ENCODE measurements at regions not wholly inside any gene's neighbourhood (a gene's known extent, or its start where the extent isn't known, plus 50 kb on each side); places are given as distances from the start of the nearest gene placed in this dataset.

DNA sequence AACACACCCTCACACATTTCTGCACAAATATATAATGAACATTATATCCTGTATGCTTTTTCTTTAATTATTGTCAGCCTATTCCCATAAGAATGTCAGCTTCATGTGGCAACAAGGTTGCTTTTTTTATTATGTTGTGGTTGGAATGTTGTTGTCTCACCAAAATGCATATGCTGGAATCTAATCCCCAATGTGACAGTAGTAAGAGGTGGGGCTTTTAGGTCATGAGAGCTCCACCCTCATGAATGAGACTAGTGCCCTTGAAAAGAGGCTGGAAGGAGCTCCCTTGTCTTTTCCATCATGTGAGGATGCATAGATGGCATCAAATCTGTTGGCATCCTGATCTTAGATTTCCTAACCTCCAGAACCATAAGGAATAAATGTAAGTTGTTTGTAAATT is 131.3 kb upstream of the IRX6 start:
- Histone ChIP-seq H3K27me3 (ENCODE audit: control insufficient read depth, insufficient read depth, low read length) (no peaks in the 10 kb centered on the region), H3K4me2 (ENCODE audit: extremely low read depth, insufficient read depth, low read length) (no peak overlapping the region)
- DNase-seq (ENCODE audit: low read depth in 2 of 2), result no peak

GRCh38 chr16:55203570-55203969 is 120.4 kb upstream of the IRX6 start:
- H3K4me3 ChIP-seq (replicated peaks in 1 of 4; ENCODE audit: control extremely low read depth in 1 of 4, insufficient read depth in 1 of 4, low read depth in 3 of 4, low read length in 4 of 4), result no peak overlapping the region
- no peaks in the 10 kb centered on the region for H3K27me3 ChIP-seq (ENCODE audit: control insufficient read depth, insufficient read depth, low read length)
- no peaks in the 10 kb centered on the region for H3K4me1 ChIP-seq (ENCODE audit: control insufficient read depth, extremely low read depth, insufficient read depth, low read length)
- no peak overlapping the region for H3K27ac ChIP-seq (ENCODE audit: insufficient read depth, low read length)
- H2AFZ ChIP-seq (ENCODE audit: low read length), result no peak overlapping the region
- H3K36me3 ChIP-seq (ENCODE audit: control insufficient read depth, insufficient read depth, low read length), result no peaks in the 10 kb centered on the region
- H3K9me3 ChIP-seq (ENCODE audit: control insufficient read depth, insufficient read depth, low read depth, low read length), result no peaks in the 10 kb centered on the region
- no peak overlapping the region for H3K9ac ChIP-seq (ENCODE audit: insufficient read depth, low read length)
- no peak for TF ChIP-seq EZH2 (IDR thresholded peaks at IDR 0.05; ENCODE audit: low read length, missing control alignments)
- TF ChIP-seq, protein P1, sequence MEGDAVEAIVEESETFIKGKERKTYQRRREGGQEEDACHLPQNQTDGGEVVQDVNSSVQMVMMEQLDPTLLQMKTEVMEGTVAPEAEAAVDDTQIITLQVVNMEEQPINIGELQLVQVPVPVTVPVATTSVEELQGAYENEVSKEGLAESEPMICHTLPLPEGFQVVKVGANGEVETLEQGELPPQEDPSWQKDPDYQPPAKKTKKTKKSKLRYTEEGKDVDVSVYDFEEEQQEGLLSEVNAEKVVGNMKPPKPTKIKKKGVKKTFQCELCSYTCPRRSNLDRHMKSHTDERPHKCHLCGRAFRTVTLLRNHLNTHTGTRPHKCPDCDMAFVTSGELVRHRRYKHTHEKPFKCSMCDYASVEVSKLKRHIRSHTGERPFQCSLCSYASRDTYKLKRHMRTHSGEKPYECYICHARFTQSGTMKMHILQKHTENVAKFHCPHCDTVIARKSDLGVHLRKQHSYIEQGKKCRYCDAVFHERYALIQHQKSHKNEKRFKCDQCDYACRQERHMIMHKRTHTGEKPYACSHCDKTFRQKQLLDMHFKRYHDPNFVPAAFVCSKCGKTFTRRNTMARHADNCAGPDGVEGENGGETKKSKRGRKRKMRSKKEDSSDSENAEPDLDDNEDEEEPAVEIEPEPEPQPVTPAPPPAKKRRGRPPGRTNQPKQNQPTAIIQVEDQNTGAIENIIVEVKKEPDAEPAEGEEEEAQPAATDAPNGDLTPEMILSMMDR (conservative IDR thresholded peaks at IDR 0.05 in 1 of 2, IDR thresholded peaks at IDR 0.05 in 1 of 2; ENCODE audit: low read depth in 1 of 2, low read length in 2 of 2), result no peak
- no peak for DNase-seq (ENCODE audit: low read depth in 2 of 2)
- no peaks in the 10 kb centered on the region for H3K79me2 ChIP-seq (ENCODE audit: control insufficient read depth, insufficient read depth, low read length)
- no peaks in the 10 kb centered on the region for H4K20me1 ChIP-seq (ENCODE audit: control insufficient read depth, extremely low read depth, insufficient read depth, low read length)
- no peak overlapping the region for H3K4me2 ChIP-seq (ENCODE audit: extremely low read depth, insufficient read depth, low read length)

More for the DNA sequence above, 131.3 kb upstream of the IRX6 start:
- H3K27ac ChIP-seq (ENCODE audit: insufficient read depth, low read length), result no peak overlapping the region
- H3K9ac ChIP-seq (ENCODE audit: insufficient read depth, low read length), result no peak overlapping the region
- H4K20me1 ChIP-seq (ENCODE audit: control insufficient read depth, extremely low read depth, insufficient read depth, low read length), result no peaks in the 10 kb centered on the region
- H3K79me2 ChIP-seq (ENCODE audit: control insufficient read depth, insufficient read depth, low read length), result no peaks in the 10 kb centered on the region
- TF ChIP-seq EZH2 (IDR thresholded peaks at IDR 0.05; ENCODE audit: low read length, missing control alignments), result no peak
- TF ChIP-seq, protein P1 (conservative IDR thresholded peaks at IDR 0.05 in 1 of 2, IDR thresholded peaks at IDR 0.05 in 1 of 2; ENCODE audit: low read depth in 1 of 2, low read length in 2 of 2), result no peak
- no peaks in the 10 kb centered on the region for H3K4me1 ChIP-seq (ENCODE audit: control insufficient read depth, extremely low read depth, insufficient read depth, low read length)
- no peak overlapping the region for H2AFZ ChIP-seq (ENCODE audit: low read length)
- H3K9me3 ChIP-seq (ENCODE audit: control insufficient read depth, insufficient read depth, low read depth, low read length), result no peaks in the 10 kb centered on the region
- H3K4me3 ChIP-seq (replicated peaks in 1 of 4; ENCODE audit: control extremely low read depth in 1 of 4, insufficient read depth in 1 of 4, low read depth in 3 of 4, low read length in 4 of 4), result no peak overlapping the region
- H3K36me3 ChIP-seq (ENCODE audit: control insufficient read depth, insufficient read depth, low read length), result no peaks in the 10 kb centered on the region

- no peaks in the 10 kb centered on the region for H3K36me3 ChIP-seq (ENCODE audit: control insufficient read depth, insufficient read depth, low read length)
- no peak overlapping the region for H3K4me2 ChIP-seq (ENCODE audit: extremely low read depth, insufficient read depth, low read length)
- no peaks in the 10 kb centered on the region for H3K4me1 ChIP-seq (ENCODE audit: control insufficient read depth, extremely low read depth, insufficient read depth, low read length)
- H3K4me3 ChIP-seq (replicated peaks in 1 of 4; ENCODE audit: control extremely low read depth in 1 of 4, insufficient read depth in 1 of 4, low read depth in 3 of 4, low read length in 4 of 4), result no peak overlapping the region
- no peak overlapping the region for H3K27ac ChIP-seq (ENCODE audit: insufficient read depth, low read length)
- H3K79me2 ChIP-seq (ENCODE audit: control insufficient read depth, insufficient read depth, low read length), result no peaks in the 10 kb centered on the region
- no peak for TF ChIP-seq EZH2 (IDR thresholded peaks at IDR 0.05; ENCODE audit: low read length, missing control alignments)
- TF ChIP-seq, protein P1 (conservative IDR thresholded peaks at IDR 0.05 in 1 of 2, IDR thresholded peaks at IDR 0.05 in 1 of 2; ENCODE audit: low read depth in 1 of 2, low read length in 2 of 2), result no peak
- no peaks in the 10 kb centered on the region for H3K27me3 ChIP-seq (ENCODE audit: control insufficient read depth, insufficient read depth, low read length)
- DNase-seq (ENCODE audit: low read depth in 2 of 2), result no peak
- no peaks in the 10 kb centered on the region for H4K20me1 ChIP-seq (ENCODE audit: control insufficient read depth, extremely low read depth, insufficient read depth, low read length)
- H3K9ac ChIP-seq (ENCODE audit: insufficient read depth, low read length), result no peak overlapping the region
- H2AFZ ChIP-seq (ENCODE audit: low read length), result no peak overlapping the region
- H3K9me3 ChIP-seq (ENCODE audit: control insufficient read depth, insufficient read depth, low read depth, low read length), result no peaks in the 10 kb centered on the region
These were observed 119.9 kb upstream of the IRX6 start for GRCh38 chr16:55204069-55204468.

All from fibroblast of lung (primary cell).